GM12875 (cell line): ENCODE measurements at regions not wholly inside any gene's neighbourhood (a gene's known extent, or its start where the extent isn't known, plus 50 kb on each side); places are given as distances from the start of the nearest gene placed in this dataset.

Experiments used
- H3K4me3 ChIP-seq: one replicate; pipeline ENCODE4 v1.5.1; 2011; ENCODE audit warnings: low read depth, low read length, control low read depth
- TF ChIP-seq, protein P1 (sequence below): IDR thresholded peaks from 2 replicates; pipeline ENCODE4 v1.5.1; 2011; ENCODE audit warnings: low read depth, mild to moderate bottlenecking, control low read depth, inconsistent platforms, low read length, moderate library complexity, borderline replicate concordance; ENCODE audit not compliant: insufficient read depth

DNA sequence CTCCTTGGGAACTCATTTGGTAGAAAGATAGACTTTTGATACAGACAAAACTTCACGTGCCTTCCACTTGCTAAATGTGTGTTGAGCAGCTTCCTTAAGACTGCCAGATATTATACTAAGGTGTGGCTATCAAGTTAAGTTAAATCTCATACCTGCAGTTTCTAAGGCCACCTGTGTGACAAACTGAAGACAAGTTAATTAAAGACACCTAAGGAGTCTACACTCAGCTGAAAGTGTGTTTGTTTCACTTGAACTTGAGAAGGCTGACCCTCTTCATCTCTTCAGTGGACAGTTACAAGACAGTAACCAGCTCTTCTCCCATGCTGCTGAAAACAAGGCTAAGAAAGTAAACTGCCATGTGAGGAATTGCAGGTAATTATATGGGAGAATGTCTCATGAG lies 124.0 kb downstream of the NPY start:
- TF ChIP-seq, protein P1, sequence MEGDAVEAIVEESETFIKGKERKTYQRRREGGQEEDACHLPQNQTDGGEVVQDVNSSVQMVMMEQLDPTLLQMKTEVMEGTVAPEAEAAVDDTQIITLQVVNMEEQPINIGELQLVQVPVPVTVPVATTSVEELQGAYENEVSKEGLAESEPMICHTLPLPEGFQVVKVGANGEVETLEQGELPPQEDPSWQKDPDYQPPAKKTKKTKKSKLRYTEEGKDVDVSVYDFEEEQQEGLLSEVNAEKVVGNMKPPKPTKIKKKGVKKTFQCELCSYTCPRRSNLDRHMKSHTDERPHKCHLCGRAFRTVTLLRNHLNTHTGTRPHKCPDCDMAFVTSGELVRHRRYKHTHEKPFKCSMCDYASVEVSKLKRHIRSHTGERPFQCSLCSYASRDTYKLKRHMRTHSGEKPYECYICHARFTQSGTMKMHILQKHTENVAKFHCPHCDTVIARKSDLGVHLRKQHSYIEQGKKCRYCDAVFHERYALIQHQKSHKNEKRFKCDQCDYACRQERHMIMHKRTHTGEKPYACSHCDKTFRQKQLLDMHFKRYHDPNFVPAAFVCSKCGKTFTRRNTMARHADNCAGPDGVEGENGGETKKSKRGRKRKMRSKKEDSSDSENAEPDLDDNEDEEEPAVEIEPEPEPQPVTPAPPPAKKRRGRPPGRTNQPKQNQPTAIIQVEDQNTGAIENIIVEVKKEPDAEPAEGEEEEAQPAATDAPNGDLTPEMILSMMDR: no peak
- no peak overlapping the region for H3K4me3 ChIP-seq

DNA sequence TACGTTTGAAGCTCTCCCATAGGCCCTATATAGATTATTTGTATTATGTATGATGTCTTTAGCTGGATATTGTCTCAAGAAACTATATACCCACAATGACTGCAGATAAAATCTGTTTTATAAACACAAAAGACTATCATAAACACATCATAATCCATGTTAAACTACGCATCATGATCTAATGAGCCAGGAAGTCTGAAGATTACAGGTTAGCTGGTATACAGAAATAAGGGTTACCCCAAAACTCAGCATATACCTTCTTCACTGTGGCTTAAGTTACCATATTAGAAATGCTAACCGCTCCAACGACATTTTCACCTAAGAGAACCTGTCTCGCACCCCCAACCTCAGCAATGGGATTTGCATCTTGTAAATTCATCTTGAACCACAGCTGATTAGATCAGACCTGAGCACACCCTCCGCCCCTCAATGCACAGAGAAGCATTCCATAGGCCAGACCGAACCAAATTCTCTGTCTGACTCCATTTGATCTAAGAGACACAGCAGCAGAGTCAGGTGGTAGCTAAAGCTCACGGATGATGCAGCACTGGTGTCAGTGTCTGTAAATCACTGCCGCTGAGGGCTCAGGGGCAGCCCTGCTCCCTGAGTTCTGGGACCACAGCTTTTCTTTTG lies 124.9 kb downstream of the NPY start:
- no peak overlapping the region for H3K4me3 ChIP-seq
- TF ChIP-seq, protein P1: no peak

DNA sequence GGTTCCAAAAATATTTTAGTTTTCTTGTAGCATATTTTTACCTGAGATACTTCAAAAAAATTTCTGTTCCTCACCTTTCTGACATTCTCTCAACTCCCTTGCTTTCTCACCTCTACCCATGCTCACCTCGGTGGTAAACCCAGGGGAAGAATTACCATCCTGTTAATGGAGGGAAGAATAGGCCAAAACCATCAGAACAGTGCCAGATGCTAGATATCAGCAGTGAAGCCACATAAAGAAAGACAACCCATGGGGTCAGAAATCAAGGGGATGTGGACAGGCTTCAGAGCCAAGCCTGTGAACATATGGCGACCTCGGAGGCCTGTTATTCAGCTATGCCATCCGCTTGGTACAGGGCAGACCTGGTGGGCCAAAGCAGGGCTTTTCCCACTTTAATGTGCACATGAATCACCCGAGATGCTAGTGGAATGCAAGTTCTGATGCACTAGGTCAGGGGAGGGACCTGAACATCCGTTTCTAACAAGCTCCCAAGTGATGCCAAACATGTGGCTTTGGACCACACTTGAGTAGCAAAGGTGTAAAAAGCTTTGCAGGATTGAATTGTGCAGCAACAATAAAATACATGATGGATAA lies 125.5 kb downstream of the NPY start:
- no peak overlapping the region for H3K4me3 ChIP-seq
- TF ChIP-seq, protein P1: no peak

DNA sequence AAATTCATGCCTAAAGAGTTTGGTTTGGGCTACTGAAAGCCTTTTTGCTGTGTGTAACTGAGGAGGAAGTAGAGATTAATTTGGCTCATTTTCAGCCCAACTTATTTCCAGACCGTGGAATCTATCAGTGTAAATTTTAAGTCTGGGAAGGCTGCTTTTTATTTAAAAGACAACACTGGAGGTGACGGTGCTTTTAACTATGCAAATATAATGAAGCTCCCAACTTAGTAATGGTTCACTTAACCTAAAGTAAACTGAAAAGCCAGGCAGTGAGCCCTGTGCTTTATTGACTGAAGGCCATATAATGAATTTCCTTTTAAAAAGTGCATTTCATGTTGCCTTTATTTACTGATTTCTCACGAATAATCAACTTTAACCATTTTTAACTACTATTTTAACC lies 127.2 kb downstream of the NPY start:
- H3K4me3 ChIP-seq: no peak overlapping the region
- TF ChIP-seq, protein P1: no peak

DNA sequence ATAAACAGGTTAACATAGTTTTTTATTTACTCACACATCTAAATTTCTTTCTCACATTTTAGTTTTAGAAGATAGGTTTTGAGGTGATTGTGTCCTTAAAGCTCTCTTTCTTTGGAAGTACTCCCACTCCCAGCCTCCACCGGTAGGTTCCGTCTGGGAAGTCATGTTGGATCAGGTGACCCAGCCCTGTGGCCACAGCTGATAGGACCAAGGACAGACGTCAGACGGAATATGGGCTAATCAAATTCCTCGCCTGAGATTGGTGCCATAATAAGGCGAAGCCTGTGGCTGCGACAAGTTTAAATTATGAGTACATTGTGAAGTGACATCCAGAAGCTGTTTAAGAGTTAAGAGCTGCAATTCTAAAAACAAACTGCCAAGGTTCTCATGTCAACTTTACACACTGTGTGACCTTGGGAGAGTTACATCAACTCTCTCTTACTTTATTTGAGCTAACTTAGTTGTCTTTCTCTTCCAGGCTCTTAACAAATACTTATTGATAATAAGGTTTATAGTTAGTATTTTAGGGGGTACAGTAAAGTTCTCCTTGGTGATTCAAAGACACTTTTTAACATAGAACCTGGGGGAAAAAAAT lies 133.6 kb downstream of the NPY start:
- TF ChIP-seq, protein P1: no peak
- no peak overlapping the region for H3K4me3 ChIP-seq

DNA sequence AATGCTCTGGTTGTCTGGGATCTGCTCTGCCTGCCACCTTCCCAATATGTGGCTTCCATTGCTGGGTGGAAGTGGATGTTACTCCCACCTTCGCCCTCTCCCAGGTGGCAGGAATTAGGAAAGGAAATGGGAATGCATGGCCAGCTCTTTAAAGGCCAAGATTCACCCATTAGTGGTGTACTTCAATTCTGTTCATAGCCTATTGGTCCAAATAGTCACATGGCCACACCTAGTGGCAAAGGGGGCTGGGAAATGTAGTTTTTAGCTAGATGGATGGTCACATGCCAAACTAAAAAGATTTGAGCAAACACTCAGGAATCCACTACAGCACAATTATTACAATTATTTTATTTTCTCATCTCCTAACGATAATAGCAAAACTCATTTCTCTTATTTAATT lies 135.1 kb downstream of the NPY start:
- TF ChIP-seq, protein P1: no peak
- H3K4me3 ChIP-seq: no peak overlapping the region

DNA sequence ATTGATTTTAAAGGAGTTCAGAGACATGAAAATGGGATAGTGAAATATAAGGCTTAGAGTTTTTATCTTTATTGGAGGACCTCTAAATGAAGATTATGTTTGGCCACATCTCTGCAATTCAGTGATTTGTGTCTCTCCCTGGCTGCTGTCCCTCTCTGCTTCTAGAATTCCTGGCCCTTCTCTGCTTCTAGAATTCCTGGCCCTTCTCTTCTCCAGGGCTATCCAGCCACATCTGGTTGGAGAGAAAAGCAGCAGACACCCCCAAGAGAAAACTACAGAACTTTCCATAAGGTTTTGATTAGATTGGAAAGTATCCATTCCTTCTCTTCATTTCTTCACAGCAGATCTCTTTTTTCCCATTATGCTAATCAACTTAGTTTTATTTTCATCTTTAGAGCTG lies 135.5 kb downstream of the NPY start:
- no peak overlapping the region for H3K4me3 ChIP-seq
- TF ChIP-seq, protein P1: no peak
